CD4-positive, alpha-beta T cell (primary cell): ENCODE measurements at regions not wholly inside any gene's neighbourhood (a gene's known extent, or its start where the extent isn't known, plus 50 kb on each side); places are given as distances from the start of the nearest gene placed in this dataset.
"Not testable (repeated sequence)": the region's sequence is repeated elsewhere in the genome, so short reads cannot be mapped to it uniquely, and the experiment has no call there.

Experiments used
- ATAC-seq: fragments of 200-7000 bp; cut with Tn5 transposase; one replicate; pipeline ENCODE4 v1.10.0; 2022; ENCODE audit warnings: mild to moderate bottlenecking; ENCODE audit not compliant: poor library complexity
- CTCF ChIA-PET: fragments of 350-600 bp; sonication (Branson Sonifier 250); formaldehyde crosslinking; loops from one replicate; lab custom pipeline; 2021; ENCODE audit warnings: antibody characterized with exemption, inconsistent platforms; lab: Charles Lee
- POLR2A ChIA-PET: fragments of 350-600 bp; sonication (Branson Sonifier 250); formaldehyde crosslinking; loops from one replicate; lab custom pipeline; 2021; ENCODE audit warnings: antibody characterized with exemption, inconsistent platforms; lab: Charles Lee
- DNase-seq, 14 experiments: peaks; one replicate each; pipeline ENCODE4 v3.0.0-alpha.2; 2013 to 2020; ENCODE audit warnings: mixed read lengths in 2 of 14
- H3K27ac ChIP-seq, 2 donors: one replicate each; pipeline versions ENCODE4 v1.5.1 to v1.7.0; 2013; ENCODE audit warnings: low read length in 2 of 2, low read depth in 1 of 2, mild to moderate bottlenecking in 1 of 2
- H3K27me3 ChIP-seq, 2 experiments: 1 replicate in 1 of 2; 2 replicates in 1 of 2; pipeline versions ENCODE4 v1.6.1 to v1.7.0; 2013; ENCODE audit warnings: low read length in 2 of 2, control low read depth in 1 of 2, mild to moderate bottlenecking in 1 of 2, moderate library complexity in 1 of 2; ENCODE audit not compliant: insufficient read depth in 2 of 2, control insufficient read depth in 1 of 2
- H3K36me3 ChIP-seq: one replicate; pipeline ENCODE4 v1.6.1; 2013; ENCODE audit warnings: low read length, control low read depth; ENCODE audit not compliant: insufficient read depth
- H3K4me1 ChIP-seq: one replicate; pipeline ENCODE4 v1.6.1; 2013; ENCODE audit warnings: low read length, control low read depth; ENCODE audit not compliant: insufficient read depth
- H3K4me3 ChIP-seq: one replicate; pipeline ENCODE4 v1.5.1; 2013; ENCODE audit warnings: mild to moderate bottlenecking, low read length, moderate library complexity
- H3K9me3 ChIP-seq, 2 experiments: 1 replicate in 1 of 2; 2 replicates in 1 of 2; pipeline versions ENCODE4 v1.6.1 to v1.7.0; 2013; ENCODE audit warnings: low read length in 2 of 2, mild to moderate bottlenecking in 2 of 2, control low read depth in 1 of 2, moderate library complexity in 1 of 2; ENCODE audit not compliant: control insufficient read depth in 1 of 2, insufficient read depth in 1 of 2
- H3K27ac Mint-ChIP-seq: one replicate; pipeline ENCODE4 v1.8.0; 2020; ENCODE audit warnings: mixed read lengths
- H3K27me3 Mint-ChIP-seq: one replicate; pipeline ENCODE4 v1.8.0; 2021; ENCODE audit warnings: mixed read lengths
- H3K36me3 Mint-ChIP-seq: one replicate; pipeline ENCODE4 v1.8.0; 2021; ENCODE audit warnings: low read depth, mixed read lengths
- H3K4me1 Mint-ChIP-seq: one replicate; pipeline ENCODE4 v1.8.0; 2021; ENCODE audit warnings: low read depth, mixed read lengths
- H3K4me3 Mint-ChIP-seq: one replicate; pipeline ENCODE4 v1.8.0; 2020; ENCODE audit warnings: mild to moderate bottlenecking, mixed read lengths
- H3K9me3 Mint-ChIP-seq: one replicate; pipeline ENCODE4 v1.8.0; 2020; ENCODE audit warnings: mixed read lengths
- CTCF ChIP-seq: fragments of 200-600 bp; IDR thresholded peaks from one replicate; pipeline ENCODE4 v1.8.0; 2022; ENCODE audit warnings: antibody characterized with exemption, mild to moderate bottlenecking
- intact Hi-C, 2 experiments: fragments of 100-400 bp; cut with DNase I in 1 of 2; cut with micrococcal nuclease in 1 of 2; formaldehyde crosslinking; loops; one replicate each; pipeline versions ENCODE4 v1.15.1 to v1.9.0; 2023 to 2025; cut with DNase I, micrococcal nuclease

- Histone ChIP-seq H3K36me3 (no peaks in the 10 kb centered on the region), H3K27ac (no peak overlapping the region), H3K4me3 (no peak overlapping the region), H3K27me3 (no peaks in the 10 kb centered on the region), H3K4me1 (no peaks in the 10 kb centered on the region), H3K9me3 (peaks cover 0 to 3% of the 10 kb centered on the region in 2 experiments)
- Mint-ChIP-seq H3K36me3 (no peaks in the 10 kb centered on the region), H3K27ac (no peak overlapping the region), H3K9me3 (no peaks in the 10 kb centered on the region), H3K4me1 (no peaks in the 10 kb centered on the region), H3K4me3 (no peak overlapping the region), H3K27me3 (no peaks in the 10 kb centered on the region)
- intact Hi-C loops: no loop called here
- ATAC-seq (no peak), DNase-seq (no peak)
- ChIA-PET CTCF (no interaction called here), POLR2A (no interaction called here)
- TF ChIP-seq CTCF: no peak
Observed at GRCh38 chr2:77746780-77747179, 224.6 kb upstream of the LRRTM4 start.

DNA sequence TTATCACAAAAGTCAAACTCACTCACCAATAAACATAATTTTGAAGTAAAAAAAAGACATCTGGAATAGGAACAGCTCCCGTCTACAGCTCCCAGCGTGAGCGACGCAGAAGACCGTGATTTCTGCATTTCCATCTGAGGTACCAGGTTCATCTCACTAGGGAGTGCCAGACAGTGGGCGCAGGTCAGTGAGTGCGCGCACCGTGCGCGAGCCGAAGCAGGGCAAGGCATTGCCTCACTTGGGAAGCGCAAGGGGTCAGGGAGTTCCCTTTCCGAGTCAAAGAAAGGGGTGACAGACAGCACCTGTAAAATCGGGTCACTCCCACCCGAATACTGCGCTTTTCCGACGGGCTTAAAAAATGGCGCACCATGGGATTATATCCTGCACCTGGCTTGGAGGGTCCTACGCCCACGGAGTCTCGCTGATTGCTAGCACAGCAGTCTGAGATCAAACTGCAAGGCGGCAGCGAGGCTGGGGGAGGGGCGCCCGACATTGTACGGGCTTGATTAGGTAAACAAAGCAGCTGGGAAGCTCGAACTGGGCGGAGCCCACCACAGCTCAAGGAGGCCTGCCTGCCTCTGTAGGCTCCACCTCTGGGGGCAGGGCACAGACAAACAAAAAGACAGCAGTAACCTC is 231.7 kb upstream of the LRRTM4 start:
- intact Hi-C loops, H3K27me3 Mint-ChIP-seq, ATAC-seq, H3K4me1 Mint-ChIP-seq, H3K9me3 Mint-ChIP-seq, H3K4me3 Mint-ChIP-seq, CTCF ChIA-PET, H3K27me3 ChIP-seq, H3K36me3 Mint-ChIP-seq, H3K9me3 ChIP-seq, H3K4me3 ChIP-seq, H3K27ac ChIP-seq, H3K36me3 ChIP-seq, DNase-seq, POLR2A ChIA-PET, H3K27ac Mint-ChIP-seq, H3K4me1 ChIP-seq: not testable (repeated sequence)

DNA sequence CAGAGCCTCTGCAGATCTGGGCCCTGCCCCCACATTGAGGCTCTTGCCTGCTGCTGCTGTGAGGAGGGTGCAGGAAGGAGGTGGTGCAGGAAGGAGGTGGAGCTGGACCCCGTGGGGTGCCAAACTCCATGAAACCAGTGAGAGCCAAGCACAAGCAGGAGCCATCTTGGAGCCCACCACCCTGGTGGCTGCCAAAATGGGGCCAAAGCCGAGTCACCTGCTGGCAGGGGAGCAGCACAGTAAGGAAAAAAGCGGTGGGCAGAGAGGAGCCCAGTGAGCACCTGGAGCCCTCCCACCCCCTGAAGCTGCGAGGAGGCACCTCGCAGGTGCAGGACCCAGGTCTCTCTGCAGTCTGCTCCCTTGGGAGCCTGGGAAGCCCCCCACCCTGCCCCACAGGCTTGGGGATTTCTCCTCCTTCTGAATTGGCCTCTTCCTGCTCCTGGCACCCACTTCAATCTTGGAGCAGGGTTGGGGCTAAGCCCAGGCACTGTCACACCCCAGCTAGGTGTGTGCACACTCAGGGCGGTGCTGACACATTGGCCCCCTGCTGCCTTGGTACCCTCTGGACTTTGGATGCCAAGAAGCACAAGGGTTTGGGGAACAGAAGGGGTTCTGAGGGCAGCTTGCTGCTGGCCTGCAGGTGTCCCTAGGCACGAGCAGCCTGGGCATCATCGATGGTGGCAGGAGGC is 245.4 kb upstream of the LRRTM4 start:
- H3K36me3 Mint-ChIP-seq: no peaks in the 10 kb centered on the region
- no peak for TF ChIP-seq CTCF
- Histone ChIP-seq H3K36me3 (no peaks in the 10 kb centered on the region), H3K9me3 (peaks cover 0 to 27% of the 10 kb centered on the region in 2 experiments), H3K27me3 (no peaks in the 10 kb centered on the region), H3K27ac (no peak overlapping the region), H3K4me1 (no peaks in the 10 kb centered on the region), H3K4me3 (no peak overlapping the region)
- no peak for DNase-seq
- H3K4me1 Mint-ChIP-seq: no peaks in the 10 kb centered on the region
- H3K27ac Mint-ChIP-seq: no peak overlapping the region
- ChIA-PET POLR2A (no interaction called here), CTCF (no interaction called here)
- ATAC-seq: no peak
- no peak overlapping the region for H3K4me3 Mint-ChIP-seq
- intact Hi-C loops: no loop called here
- H3K27me3 Mint-ChIP-seq: no peaks in the 10 kb centered on the region
- peaks cover 17% of the 10 kb centered on the region for H3K9me3 Mint-ChIP-seq
